Ishikawa (cell line): ENCODE measurements at regions not wholly inside any gene's neighbourhood (a gene's known extent, or its start where the extent isn't known, plus 50 kb on each side); places are given as distances from the start of the nearest gene placed in this dataset.

ENCODE experiments used
- CREB1 ChIP-seq: IDR thresholded peaks from 2 replicates; pipeline ENCODE4 v1.6.1; 2012; ENCODE audit warnings: low read depth
- EGR1 ChIP-seq: IDR thresholded peaks from 2 replicates; pipeline ENCODE4 v1.6.1; 2012
- EP300 ChIP-seq: IDR thresholded peaks from 2 replicates; pipeline ENCODE4 v1.6.1; 2012; ENCODE audit warnings: borderline replicate concordance
- FOXM1 ChIP-seq: IDR thresholded peaks from 2 replicates; pipeline ENCODE4 v1.6.1; 2012; ENCODE audit warnings: low read depth, borderline replicate concordance
- MAX ChIP-seq: IDR thresholded peaks from 2 replicates; pipeline ENCODE4 v1.6.1; 2012
- RAD21 ChIP-seq: IDR thresholded peaks from 2 replicates; pipeline ENCODE4 v1.6.1; 2012; ENCODE audit warnings: low read depth
- YY1 ChIP-seq: IDR thresholded peaks from 2 replicates; pipeline ENCODE4 v1.6.1; 2012; ENCODE audit warnings: low read depth
- TF ChIP-seq, protein P1 (sequence below): IDR thresholded peaks from 2 replicates; pipeline ENCODE4 v1.6.1; 2012; ENCODE audit warnings: low read depth, mild to moderate bottlenecking

- TF ChIP-seq CREB1 (no peak), EGR1 (no peak), FOXM1 (no peak), YY1 (no peak), RAD21 (no peak), MAX (no peak), EP300 (no peak)
- TF ChIP-seq, protein P1, sequence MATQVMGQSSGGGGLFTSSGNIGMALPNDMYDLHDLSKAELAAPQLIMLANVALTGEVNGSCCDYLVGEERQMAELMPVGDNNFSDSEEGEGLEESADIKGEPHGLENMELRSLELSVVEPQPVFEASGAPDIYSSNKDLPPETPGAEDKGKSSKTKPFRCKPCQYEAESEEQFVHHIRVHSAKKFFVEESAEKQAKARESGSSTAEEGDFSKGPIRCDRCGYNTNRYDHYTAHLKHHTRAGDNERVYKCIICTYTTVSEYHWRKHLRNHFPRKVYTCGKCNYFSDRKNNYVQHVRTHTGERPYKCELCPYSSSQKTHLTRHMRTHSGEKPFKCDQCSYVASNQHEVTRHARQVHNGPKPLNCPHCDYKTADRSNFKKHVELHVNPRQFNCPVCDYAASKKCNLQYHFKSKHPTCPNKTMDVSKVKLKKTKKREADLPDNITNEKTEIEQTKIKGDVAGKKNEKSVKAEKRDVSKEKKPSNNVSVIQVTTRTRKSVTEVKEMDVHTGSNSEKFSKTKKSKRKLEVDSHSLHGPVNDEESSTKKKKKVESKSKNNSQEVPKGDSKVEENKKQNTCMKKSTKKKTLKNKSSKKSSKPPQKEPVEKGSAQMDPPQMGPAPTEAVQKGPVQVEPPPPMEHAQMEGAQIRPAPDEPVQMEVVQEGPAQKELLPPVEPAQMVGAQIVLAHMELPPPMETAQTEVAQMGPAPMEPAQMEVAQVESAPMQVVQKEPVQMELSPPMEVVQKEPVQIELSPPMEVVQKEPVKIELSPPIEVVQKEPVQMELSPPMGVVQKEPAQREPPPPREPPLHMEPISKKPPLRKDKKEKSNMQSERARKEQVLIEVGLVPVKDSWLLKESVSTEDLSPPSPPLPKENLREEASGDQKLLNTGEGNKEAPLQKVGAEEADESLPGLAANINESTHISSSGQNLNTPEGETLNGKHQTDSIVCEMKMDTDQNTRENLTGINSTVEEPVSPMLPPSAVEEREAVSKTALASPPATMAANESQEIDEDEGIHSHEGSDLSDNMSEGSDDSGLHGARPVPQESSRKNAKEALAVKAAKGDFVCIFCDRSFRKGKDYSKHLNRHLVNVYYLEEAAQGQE = no peak
Measured at GRCh38 chr3:72017311-72017710, 232.4 kb upstream of the PROK2 start.
